Nephron progenitor cell (in vitro differentiated cells): ENCODE measurements at regions not wholly inside any gene's neighbourhood (a gene's known extent, or its start where the extent isn't known, plus 50 kb on each side); places are given as distances from the start of the nearest gene placed in this dataset.

Source experiments
- DNase-seq: peaks from one replicate; pipeline ENCODE4 v3.0.0; 2021
- H3K27ac Mint-ChIP-seq: 2 replicates; pipeline ENCODE4 v1.8.0; 2021; ENCODE audit warnings: mild to moderate bottlenecking, moderate library complexity, mixed read lengths
- H3K27me3 Mint-ChIP-seq: 2 replicates; pipeline ENCODE4 v1.8.0; 2021; ENCODE audit warnings: mild to moderate bottlenecking, low read depth, mixed read lengths; ENCODE audit not compliant: poor library complexity
- H3K36me3 Mint-ChIP-seq: 2 replicates; pipeline ENCODE4 v1.8.0; 2021; ENCODE audit warnings: low read depth, mixed read lengths
- H3K4me1 Mint-ChIP-seq: 2 replicates; pipeline ENCODE4 v1.8.0; 2021; ENCODE audit warnings: mixed read lengths
- H3K4me3 Mint-ChIP-seq: 2 replicates; pipeline ENCODE4 v1.8.0; 2021; ENCODE audit warnings: mild to moderate bottlenecking, moderate library complexity, mixed read lengths
- H3K9me3 Mint-ChIP-seq: 2 replicates; pipeline ENCODE4 v1.8.0; 2021; ENCODE audit warnings: mild to moderate bottlenecking, moderate library complexity, mixed read lengths
- TF ChIP-seq, protein P1 (sequence below): fragments of 200-600 bp; sonication (generic); IDR thresholded peaks from 2 replicates; pipeline ENCODE4 v1.5.0; 2021; ENCODE audit warnings: antibody characterized with exemption

DNA sequence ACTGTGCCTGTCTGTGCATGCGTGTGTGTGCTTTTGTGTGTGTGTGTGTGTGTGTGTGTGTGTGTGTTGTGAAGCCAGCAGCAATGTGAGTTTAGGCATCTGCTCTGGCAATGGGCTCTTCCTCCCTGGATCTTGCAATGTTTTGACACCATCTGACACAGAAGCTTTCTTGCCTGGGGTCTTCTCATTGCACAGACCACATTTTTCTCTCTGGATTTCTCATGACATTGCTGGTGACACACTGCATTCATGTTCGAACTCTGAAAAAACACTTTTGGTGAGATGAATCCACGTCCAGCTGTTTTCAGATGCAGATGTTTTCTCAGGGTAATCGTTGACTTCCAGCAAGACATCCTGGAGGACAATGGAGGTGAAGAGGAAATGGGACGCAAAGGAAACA, 63.0 kb upstream of the FZD8 start:
- H3K9me3 Mint-ChIP-seq = peaks cover 22% of the 10 kb centered on the region
- TF ChIP-seq, protein P1, sequence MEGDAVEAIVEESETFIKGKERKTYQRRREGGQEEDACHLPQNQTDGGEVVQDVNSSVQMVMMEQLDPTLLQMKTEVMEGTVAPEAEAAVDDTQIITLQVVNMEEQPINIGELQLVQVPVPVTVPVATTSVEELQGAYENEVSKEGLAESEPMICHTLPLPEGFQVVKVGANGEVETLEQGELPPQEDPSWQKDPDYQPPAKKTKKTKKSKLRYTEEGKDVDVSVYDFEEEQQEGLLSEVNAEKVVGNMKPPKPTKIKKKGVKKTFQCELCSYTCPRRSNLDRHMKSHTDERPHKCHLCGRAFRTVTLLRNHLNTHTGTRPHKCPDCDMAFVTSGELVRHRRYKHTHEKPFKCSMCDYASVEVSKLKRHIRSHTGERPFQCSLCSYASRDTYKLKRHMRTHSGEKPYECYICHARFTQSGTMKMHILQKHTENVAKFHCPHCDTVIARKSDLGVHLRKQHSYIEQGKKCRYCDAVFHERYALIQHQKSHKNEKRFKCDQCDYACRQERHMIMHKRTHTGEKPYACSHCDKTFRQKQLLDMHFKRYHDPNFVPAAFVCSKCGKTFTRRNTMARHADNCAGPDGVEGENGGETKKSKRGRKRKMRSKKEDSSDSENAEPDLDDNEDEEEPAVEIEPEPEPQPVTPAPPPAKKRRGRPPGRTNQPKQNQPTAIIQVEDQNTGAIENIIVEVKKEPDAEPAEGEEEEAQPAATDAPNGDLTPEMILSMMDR = no peak
- no peak overlapping the region for H3K27ac Mint-ChIP-seq
- H3K27me3 Mint-ChIP-seq = peaks cover 14% of the 10 kb centered on the region
- H3K36me3 Mint-ChIP-seq = no peaks in the 10 kb centered on the region
- H3K4me3 Mint-ChIP-seq = no peak overlapping the region
- H3K4me1 Mint-ChIP-seq = no peaks in the 10 kb centered on the region
- no peak for DNase-seq

DNA sequence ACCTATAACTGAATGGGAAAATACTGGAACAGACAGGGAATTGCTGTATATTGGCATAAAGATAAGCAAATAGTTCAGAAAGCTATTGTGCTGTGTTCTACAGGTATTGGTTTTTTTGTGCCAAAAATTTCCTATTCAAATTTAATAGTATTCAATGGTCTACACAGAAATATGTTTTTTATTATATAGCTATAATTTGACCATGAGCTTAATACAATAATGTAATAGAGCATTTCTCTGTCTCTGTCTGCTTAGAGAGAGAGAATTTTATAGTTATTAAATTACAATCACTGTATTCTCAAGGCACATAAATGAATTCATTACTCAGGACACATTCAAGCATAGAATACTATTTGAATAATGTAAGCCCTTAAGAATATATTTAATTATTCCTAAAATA, 62.3 kb upstream of the FZD8 start:
- no peaks in the 10 kb centered on the region for H3K4me1 Mint-ChIP-seq
- TF ChIP-seq, protein P1 = no peak
- no peaks in the 10 kb centered on the region for H3K36me3 Mint-ChIP-seq
- peaks cover 21% of the 10 kb centered on the region for H3K27me3 Mint-ChIP-seq
- H3K27ac Mint-ChIP-seq = no peak overlapping the region
- H3K9me3 Mint-ChIP-seq = peaks cover 22% of the 10 kb centered on the region
- H3K4me3 Mint-ChIP-seq = no peak overlapping the region
- no peak for DNase-seq

DNA sequence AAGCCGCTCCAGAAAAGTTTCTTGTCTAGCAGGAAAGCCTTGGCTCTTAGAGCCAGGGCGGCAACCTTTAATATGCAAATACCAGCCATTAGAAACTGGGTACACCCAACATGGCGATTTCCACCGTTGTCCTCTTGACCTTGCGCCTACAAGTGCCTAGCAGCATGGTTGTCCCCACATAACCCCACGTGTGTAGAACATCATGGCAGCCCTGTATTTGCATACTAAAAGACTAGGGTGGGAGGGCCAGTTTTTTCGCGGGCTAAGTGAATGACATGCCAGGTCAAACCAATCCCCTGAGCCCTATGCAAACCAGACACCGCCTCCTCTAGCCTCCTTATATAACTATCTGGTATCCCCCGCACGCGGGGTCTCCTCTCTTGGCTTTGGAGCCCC, 58.4 kb upstream of the FZD8 start:
- TF ChIP-seq, protein P1 = no peak
- H3K9me3 Mint-ChIP-seq = no peaks in the 10 kb centered on the region

DNA sequence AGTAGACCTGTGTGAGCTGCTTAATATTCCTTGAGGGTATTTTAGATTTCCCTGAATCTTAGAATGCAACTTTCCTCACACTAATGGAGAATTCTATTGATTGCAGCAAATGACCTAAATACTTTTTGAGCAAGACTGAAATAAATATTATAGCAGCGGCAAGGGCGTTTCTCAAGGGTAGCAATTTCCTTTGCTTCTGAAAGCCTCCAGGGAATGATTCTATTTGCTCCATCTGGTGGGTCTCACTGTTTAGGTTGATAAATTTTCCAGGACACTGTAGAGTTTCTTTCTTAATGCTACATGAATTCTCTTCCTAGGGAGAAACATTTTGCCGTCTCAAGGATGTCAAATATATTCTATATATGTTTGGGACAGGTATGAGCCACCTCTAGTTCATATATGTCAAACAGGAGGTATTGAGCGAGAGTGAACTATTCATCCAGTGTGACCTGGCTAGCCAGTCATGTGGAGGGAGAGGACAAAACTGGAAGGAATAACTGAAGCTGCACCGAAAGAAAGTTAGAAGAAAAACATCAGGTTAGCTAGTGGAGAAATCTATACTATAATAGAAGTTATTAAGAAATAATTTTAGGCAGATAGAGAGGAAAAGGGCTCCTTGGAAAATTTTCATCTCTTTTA, 57.9 kb upstream of the FZD8 start:
- no peak overlapping the region for H3K27ac Mint-ChIP-seq
- no peaks in the 10 kb centered on the region for H3K36me3 Mint-ChIP-seq
- no peaks in the 10 kb centered on the region for H3K9me3 Mint-ChIP-seq
- H3K4me3 Mint-ChIP-seq = no peak overlapping the region
- TF ChIP-seq, protein P1 = no peak
- peaks cover 55% of the 10 kb centered on the region for H3K27me3 Mint-ChIP-seq
- DNase-seq = no peak
- peaks cover 9% of the 10 kb centered on the region for H3K4me1 Mint-ChIP-seq

More for the DNA sequence above, 58.4 kb upstream of the FZD8 start:
- DNase-seq = no peak
- Mint-ChIP-seq H3K27me3 (peaks cover 51% of the 10 kb centered on the region), H3K27ac (no peak overlapping the region), H3K4me3 (no peak overlapping the region), H3K4me1 (peaks cover 9% of the 10 kb centered on the region), H3K36me3 (no peaks in the 10 kb centered on the region)

DNA sequence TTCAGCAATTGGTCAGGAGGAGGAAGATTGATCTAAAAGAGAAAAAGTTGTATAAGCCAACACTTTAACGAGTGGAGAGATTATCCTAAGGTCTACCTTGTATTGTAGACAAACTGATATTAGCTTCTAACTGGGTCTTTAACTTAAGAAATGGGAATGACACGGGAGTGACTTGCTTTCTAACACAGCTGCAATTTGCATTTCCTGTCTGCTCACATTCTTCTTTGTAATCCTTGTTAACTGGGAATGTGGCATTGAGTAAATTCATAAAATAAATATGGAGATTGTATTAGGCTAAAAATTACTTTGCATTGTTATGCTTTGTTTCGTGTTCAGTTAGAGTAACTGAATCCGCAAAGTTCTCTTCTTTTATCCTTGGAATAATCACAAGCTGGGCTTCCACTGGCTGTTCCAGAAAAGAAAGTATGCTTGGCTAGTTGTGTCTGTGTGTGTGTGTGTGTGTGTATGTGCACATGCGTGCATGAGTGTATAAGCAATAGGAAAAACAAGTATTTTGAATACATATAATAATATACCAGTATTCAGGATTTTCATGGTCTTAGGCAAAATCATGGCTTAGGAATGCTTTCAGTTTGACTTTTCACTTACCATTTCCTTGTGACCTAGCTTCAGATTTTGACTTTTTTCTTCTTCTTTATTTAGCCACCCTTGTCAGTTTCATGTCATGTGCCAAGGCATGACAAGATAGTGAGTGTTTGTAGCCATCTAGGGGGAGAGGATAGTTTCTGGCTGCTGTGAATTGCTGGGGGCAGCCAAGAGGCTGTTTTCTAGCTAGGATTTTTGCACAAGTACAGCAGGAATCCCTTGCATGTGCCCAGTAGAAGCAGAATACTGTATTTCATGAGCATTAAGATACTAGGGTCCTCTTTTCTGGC, 54.5 kb upstream of the FZD8 start:
- no peak overlapping the region for H3K27ac Mint-ChIP-seq
- H3K9me3 Mint-ChIP-seq = no peaks in the 10 kb centered on the region
- DNase-seq = no peak
- H3K4me1 Mint-ChIP-seq = peaks cover 30% of the 10 kb centered on the region
- TF ChIP-seq, protein P1 = no peak
- peaks cover 81% of the 10 kb centered on the region for H3K27me3 Mint-ChIP-seq
- H3K36me3 Mint-ChIP-seq = no peaks in the 10 kb centered on the region
- no peak overlapping the region for H3K4me3 Mint-ChIP-seq
